Lung (tissue), 11 donors: ENCODE measurements at regions not wholly inside any gene's neighbourhood (a gene's known extent, or its start where the extent isn't known, plus 50 kb on each side); places are given as distances from the start of the nearest gene placed in this dataset.

ENCODE experiments used
- ATAC-seq: fragments of 200-7000 bp; cut with Tn5 transposase; one replicate; pipeline ENCODE4 v1.9.1; 2020; ENCODE audit warnings: moderate number of reproducible peaks; ENCODE audit not compliant: insufficient read depth, low FRiP score
- DNase-seq, 3 donors: peaks; one replicate each; pipeline ENCODE4 v3.0.0-alpha.2; 2013 to 2017
- H3K27ac ChIP-seq, 2 donors: one replicate each; pipeline ENCODE4 v1.5.1; 2013; ENCODE audit warnings: mild to moderate bottlenecking in 2 of 2, moderate library complexity in 2 of 2, control low read depth in 1 of 2, inconsistent platforms in 1 of 2, low read depth in 1 of 2, low read length in 1 of 2
- H3K27me3 ChIP-seq, 3 donors: one replicate each; pipeline ENCODE4 v1.5.1; 2013; ENCODE audit warnings: low read length in 2 of 3; ENCODE audit not compliant: control insufficient read depth in 3 of 3, insufficient read depth in 3 of 3
- H3K36me3 ChIP-seq, 4 donors: one replicate each; pipeline ENCODE4 v1.5.1; 2013; ENCODE audit warnings: low read length in 4 of 4, mild to moderate bottlenecking in 1 of 4, moderate library complexity in 1 of 4; ENCODE audit not compliant: control insufficient read depth in 4 of 4, insufficient read depth in 4 of 4
- H3K4me1 ChIP-seq, 5 donors: one replicate each; pipeline ENCODE4 v1.5.1; 2013; ENCODE audit warnings: low read length in 5 of 5, mild to moderate bottlenecking in 2 of 5, moderate library complexity in 1 of 5; ENCODE audit not compliant: control insufficient read depth in 5 of 5, insufficient read depth in 5 of 5
- H3K4me3 ChIP-seq: one replicate; pipeline ENCODE4 v1.5.1; 2013; ENCODE audit warnings: mild to moderate bottlenecking, control low read depth, moderate library complexity
- H3K9ac ChIP-seq, 2 donors: one replicate each; pipeline ENCODE4 v1.5.1; 2013; ENCODE audit warnings: low read length in 2 of 2, control low read depth in 1 of 2; ENCODE audit not compliant: insufficient read depth in 1 of 2
- H3K9me3 ChIP-seq, 4 donors: one replicate each; pipeline ENCODE4 v1.5.1; 2013; ENCODE audit warnings: low read length in 3 of 4, mild to moderate bottlenecking in 1 of 4, moderate library complexity in 1 of 4; ENCODE audit not compliant: control insufficient read depth in 4 of 4, insufficient read depth in 3 of 4
- WGBS, 2 donors: extraction: QIAGEN DNeasy Blood & Tissue Kit; methylation state at CpG; one replicate each; pipeline ENCODE4 v1.1.7; 2013; 5-methylcytosine and 5-hydroxymethylcytosine counted together
- TF ChIP-seq, protein P1 (sequence below): IDR thresholded peaks from 2 replicates; pipeline ENCODE4 v1.5.1; 2012; ENCODE audit warnings: mild to moderate bottlenecking; ENCODE audit errors: control extremely low read depth, extremely low read depth
- donor health status: control.
- donor health status: control.
- donor health status: Bipolar disorder and iron deficiency.
- donor health status: healthy.
- donor health status: DM: yes; HTN: yes; CAD: no.

DNA sequence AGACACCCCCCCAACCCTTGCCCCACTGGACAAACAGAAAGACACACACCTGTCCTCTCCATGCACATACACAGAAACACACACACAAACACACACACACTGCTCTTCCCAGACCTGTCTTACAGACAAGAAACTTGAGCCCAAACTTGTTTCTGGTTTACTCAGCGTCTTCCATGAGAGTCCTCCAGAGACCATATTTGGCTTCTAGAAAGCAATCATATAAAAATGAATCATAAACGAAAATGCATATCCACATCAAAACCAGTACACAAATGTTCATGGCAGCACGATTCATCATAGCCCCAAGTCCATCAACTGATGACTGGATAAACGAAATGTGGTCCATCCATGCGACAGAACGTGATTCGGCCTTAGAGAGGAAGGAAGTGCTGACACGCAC is 84.2 kb upstream of the ASAP2 start:
- 92 to 95% methylated on average over 8 of the region's 8 CpGs for WGBS, 2 donors
- no peak for ATAC-seq
- H3K27ac ChIP-seq, result no peak overlapping the region
- H3K9ac ChIP-seq, result no peak overlapping the region
- H3K9me3 ChIP-seq, result peaks cover 0 to 3% (median 0%) of the 10 kb centered on the region in 4 donors
- DNase-seq, result no peak
- H3K36me3 ChIP-seq, result no peaks in the 10 kb centered on the region
- H3K4me3 ChIP-seq, result no peak overlapping the region
- peaks cover 0 to 2% (median 0%) of the 10 kb centered on the region in 3 donors for H3K27me3 ChIP-seq
- H3K4me1 ChIP-seq, result no peaks in the 10 kb centered on the region
- TF ChIP-seq, protein P1, sequence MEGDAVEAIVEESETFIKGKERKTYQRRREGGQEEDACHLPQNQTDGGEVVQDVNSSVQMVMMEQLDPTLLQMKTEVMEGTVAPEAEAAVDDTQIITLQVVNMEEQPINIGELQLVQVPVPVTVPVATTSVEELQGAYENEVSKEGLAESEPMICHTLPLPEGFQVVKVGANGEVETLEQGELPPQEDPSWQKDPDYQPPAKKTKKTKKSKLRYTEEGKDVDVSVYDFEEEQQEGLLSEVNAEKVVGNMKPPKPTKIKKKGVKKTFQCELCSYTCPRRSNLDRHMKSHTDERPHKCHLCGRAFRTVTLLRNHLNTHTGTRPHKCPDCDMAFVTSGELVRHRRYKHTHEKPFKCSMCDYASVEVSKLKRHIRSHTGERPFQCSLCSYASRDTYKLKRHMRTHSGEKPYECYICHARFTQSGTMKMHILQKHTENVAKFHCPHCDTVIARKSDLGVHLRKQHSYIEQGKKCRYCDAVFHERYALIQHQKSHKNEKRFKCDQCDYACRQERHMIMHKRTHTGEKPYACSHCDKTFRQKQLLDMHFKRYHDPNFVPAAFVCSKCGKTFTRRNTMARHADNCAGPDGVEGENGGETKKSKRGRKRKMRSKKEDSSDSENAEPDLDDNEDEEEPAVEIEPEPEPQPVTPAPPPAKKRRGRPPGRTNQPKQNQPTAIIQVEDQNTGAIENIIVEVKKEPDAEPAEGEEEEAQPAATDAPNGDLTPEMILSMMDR, result no peak

DNA sequence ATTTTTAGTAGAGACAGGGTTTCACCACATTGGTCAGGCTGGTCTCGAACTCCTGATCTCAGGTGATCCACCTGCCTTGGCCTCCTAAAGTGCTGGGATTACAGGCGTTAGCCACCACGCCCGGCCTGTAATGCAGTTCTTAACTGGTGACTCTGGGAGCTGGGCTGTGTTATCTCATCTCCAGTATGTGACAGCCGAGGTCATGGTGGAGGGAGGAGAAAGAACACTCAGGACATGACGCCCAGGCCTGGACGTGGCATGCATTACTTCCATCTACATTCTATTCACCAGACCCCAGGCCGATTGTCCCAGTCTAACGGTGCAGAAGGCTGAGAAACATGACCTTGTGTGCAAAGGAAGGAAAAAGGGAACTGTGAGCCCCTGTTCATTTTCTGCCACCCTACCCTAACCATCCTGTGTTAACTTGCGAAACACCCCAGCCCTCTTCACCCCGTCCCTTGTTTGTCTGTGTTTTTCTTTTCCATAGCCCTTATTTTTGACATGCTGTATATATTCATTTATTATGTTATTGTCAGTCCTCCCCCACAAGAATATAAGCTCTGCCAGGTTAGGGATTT is 88.1 kb upstream of the ASAP2 start:
- ATAC-seq (no peak), DNase-seq (no peak)
- TF ChIP-seq, protein P1, result no peak
- WGBS, 2 donors, result 66 to 84% methylated on average over 11 of the region's 11 CpGs
- Histone ChIP-seq H3K36me3 (no peaks in the 10 kb centered on the region), H3K27ac (no peak overlapping the region), H3K4me1 (no peaks in the 10 kb centered on the region), H3K27me3 (peaks cover 0 to 2% (median 0%) of the 10 kb centered on the region in 3 donors), H3K9ac (no peak overlapping the region), H3K4me3 (no peak overlapping the region), H3K9me3 (no peaks in the 10 kb centered on the region)

DNA sequence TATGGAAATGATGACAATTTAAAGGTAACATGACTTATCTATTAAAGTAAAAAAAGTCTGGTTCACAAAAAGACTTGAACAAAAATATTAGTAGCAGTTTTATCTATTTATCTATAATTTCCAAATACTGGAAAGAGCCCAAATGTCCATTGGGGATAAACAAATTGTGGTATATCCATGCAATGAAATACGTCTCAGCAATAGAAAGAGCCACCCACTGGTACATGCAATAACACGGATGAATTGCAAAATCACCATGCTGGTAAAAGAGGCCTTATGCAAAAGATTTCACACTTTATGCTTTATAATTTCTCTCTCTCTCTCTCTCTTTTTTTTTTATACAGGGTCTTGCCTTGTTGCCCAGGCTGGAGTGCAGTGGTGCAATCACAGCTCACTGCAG is 91.4 kb upstream of the ASAP2 start:
- Histone ChIP-seq H3K36me3 (no peaks in the 10 kb centered on the region), H3K4me3 (no peak overlapping the region), H3K9me3 (no peaks in the 10 kb centered on the region), H3K27ac (no peak overlapping the region), H3K27me3 (no peaks in the 10 kb centered on the region), H3K4me1 (peaks cover 0 to 4% (median 0%) of the 10 kb centered on the region in 5 donors), H3K9ac (no peak overlapping the region)
- WGBS, 2 donors, result 37 to 76% methylated on average over 2 of the region's 2 CpGs
- no peak for DNase-seq
- ATAC-seq, result no peak
- TF ChIP-seq, protein P1, result no peak

DNA sequence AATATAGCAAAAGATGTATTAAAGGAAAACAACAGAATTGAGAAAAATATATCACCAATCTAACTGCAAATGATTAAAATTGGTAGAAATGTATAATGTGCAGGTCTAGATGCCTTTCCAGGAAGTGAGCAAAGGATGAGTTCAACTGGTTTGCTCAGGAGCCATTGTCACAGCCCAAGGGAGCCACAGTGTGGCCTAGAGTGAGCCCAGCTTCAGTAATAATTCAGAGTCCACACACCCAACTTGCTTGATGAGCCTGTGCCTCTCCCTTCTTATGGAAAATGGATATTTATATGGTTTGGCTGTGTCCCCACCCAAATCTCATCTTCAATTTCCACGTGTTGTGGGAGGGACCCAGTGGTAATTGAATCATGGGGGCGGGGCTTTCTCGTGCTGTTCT is 92.2 kb upstream of the ASAP2 start:
- Histone ChIP-seq H3K36me3 (no peaks in the 10 kb centered on the region), H3K9me3 (no peaks in the 10 kb centered on the region), H3K27me3 (no peaks in the 10 kb centered on the region), H3K9ac (no peak overlapping the region), H3K4me1 (peaks cover 0 to 4% (median 0%) of the 10 kb centered on the region in 5 donors), H3K4me3 (no peak overlapping the region), H3K27ac (no peak overlapping the region)
- TF ChIP-seq, protein P1, result no peak
- WGBS, 2 donors, result 82 to 89% methylated on average over 3 of the region's 3 CpGs
- DNase-seq, result no peak
- ATAC-seq, result no peak
